NOMO-1 (cell line): ENCODE measurements at regions not wholly inside any gene's neighbourhood (a gene's known extent, or its start where the extent isn't known, plus 50 kb on each side); places are given as distances from the start of the nearest gene placed in this dataset.
"Not testable (repeated sequence)": the region's sequence is repeated elsewhere in the genome, so short reads cannot be mapped to it uniquely, and the experiment has no call there.

ENCODE experiments used
- DNase-seq, 2 experiments: peaks; one replicate each; lab custom pipeline; 2025; ENCODE audit not compliant: unreplicated experiment in 2 of 2; lab: John Stamatoyannopoulos, UW

DNA sequence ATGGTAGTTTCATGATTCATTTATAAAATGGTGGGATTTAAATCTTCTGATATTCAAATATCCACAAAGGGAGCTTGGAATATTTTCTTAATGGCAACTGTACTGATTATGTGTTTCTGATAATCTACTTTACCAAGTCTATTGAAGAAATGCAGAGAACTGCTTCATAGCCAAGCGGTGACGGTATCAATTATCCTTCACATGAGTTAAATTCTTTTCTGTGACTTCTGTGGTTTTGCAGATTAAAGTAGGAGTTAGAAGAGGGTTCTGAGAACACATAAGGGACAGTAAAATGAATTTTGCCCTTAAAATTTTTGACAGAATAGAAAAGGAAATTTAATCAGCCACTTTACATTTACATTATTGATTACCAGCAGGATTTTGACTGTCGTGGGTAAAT lies 563.2 kb downstream of the GBE1 start:
- no peak for DNase-seq

- no peak for DNase-seq
Measured at GRCh38 chr3:81197386-81197785, 564.1 kb downstream of the GBE1 start.

DNA sequence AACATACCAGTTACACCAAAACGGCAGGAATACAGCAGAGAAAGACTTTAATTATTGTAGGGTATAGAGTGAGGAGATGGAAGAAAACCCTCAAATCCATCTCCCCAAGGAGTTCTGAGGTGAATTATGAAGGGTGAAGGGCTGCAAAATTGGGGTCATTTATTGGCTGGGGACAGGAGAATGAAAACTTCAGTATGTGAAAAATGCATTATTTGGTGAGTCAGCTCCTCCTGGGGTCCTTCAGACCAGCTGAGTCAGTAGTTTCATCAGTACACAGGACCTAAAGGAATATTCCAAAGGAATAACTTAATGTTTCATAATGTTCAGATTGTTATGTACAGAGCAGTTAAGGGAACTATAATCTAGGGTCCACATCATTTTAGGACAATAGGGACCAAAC lies 566.0 kb downstream of the GBE1 start:
- no peak for DNase-seq

- no peak for DNase-seq
Measured at GRCh38 chr3:81186412-81186811, 575.0 kb downstream of the GBE1 start.

- not testable (repeated sequence) for DNase-seq
Measured at GRCh38 chr3:81182086-81182875, 579.2 kb downstream of the GBE1 start.

GRCh38 chr3:81173514-81173913 lies 587.9 kb downstream of the GBE1 start:
- DNase-seq = no peak

DNA sequence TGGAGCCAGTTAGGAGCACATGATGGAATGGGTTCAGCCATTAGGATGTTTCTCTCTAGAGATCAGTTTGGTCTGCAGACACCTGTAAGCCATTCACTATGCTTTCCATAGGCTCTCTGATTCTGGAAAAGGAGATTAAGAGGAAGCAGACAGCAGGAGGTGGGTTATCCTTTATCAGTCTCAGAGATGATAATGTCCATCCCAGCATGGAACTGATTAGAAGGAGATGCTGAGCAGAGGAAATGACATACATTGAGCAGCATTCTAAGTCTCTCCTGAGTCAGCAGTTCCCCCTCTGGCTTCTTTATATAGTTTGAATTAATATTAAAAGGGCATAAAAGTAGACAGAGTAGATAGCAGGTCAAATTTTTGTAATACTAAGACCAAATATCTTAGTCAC lies 591.1 kb downstream of the GBE1 start:
- no peak for DNase-seq

DNA sequence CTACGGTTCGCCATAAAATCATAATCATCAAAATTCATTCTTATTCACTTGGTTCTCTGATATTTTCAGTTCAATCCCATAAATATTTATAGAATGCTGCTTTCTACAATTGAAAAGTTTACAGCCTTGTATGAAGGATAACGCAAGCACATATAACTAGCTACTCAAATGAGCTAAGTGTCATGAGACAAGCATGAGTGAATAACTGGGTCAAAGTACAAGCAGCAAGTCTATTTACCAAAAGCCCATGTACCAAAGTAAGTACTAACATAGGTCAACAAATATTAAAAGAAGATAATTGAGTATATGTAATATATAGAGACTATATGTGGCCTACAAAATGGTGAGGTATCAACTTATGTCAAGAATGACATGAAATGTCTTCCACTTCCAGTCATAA lies 596.6 kb downstream of the GBE1 start:
- DNase-seq = no peak

GRCh38 chr3:81161851-81162250 lies 599.6 kb downstream of the GBE1 start:
- DNase-seq = no peak

DNA sequence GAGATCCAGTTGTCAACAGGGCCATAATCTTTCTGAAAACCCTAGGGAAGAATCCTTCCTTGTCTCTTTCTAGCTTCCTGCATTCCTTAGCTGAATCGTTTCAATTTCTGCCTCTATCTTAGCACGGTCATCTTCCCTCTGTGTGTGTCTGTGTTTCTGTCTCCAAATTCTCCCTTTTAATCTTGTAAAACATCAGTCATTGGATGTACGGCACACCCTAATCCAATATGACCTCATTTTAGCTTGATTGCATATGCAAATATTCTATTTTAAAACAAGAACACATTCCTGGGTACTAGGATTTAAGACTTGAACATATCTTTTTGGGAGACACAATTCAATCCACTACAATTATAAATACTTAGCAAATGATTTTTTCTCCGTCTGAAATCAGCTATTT lies 600.3 kb downstream of the GBE1 start:
- no peak for DNase-seq

DNA sequence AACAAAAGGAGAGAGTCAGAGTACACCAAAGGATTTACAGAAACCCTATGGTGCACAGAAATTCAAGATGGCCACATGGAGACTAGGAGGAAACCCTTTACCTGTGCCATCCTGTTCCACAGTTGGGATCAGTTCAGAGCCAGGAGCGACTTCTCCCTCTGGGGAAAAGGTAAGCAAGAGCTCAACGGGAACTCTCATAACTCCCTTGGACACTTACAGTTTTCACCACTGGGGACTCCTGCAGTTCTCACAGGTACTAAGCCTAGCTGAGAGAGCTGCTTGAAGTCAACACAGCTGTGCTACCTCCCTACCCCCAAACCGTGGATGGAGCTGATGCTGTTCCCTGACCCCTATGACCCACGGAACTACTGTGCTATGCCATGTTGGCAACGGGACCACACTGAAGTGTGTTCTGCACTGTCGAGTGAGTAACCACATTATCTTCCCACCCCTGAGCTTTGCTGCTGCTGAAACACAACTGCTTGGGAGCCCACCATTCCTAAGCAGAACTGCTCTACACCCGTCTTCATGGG lies 606.8 kb downstream of the GBE1 start:
- no peak for DNase-seq

DNA sequence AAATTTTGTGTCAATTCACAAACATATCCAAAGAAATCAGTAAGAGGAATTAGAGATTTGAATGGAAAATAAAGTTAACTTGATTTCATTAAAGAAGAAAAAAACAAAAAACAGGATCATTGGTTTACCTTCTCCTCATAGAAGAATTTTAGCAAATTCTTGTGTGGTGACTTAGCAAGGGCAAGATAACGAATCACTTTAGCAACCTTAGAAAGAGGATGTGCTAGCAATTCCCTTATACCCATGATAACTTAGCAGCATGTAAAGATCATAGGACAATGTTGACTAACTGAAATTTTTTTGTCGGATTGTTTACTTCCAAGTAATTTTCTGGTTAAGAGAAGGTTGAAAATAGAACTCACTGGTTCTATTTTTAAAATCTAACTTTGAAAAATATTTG lies 609.3 kb downstream of the GBE1 start:
- no peak for DNase-seq

DNA sequence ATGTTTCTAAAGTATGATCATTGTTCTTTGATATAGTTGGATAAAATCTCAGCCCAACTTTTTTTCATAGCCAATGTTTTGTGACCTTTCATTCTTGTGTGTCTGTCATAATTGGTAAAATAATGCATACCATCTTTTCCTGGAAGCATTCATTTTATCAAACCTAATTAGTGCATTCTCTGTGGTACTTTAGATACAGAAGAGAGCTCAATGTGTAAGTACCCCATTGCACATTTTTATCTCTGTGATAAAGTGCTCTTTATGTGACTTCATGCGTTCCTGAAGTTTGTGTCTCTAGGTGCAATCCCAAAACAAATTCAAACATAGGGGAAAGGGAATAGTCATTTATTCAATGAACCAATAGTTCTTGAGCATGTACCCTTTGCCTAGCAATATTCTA lies 628.5 kb downstream of the GBE1 start:
- no peak for DNase-seq

- no peak for DNase-seq
Measured at GRCh38 chr3:81105789-81106488, 655.5 kb downstream of the GBE1 start.

DNA sequence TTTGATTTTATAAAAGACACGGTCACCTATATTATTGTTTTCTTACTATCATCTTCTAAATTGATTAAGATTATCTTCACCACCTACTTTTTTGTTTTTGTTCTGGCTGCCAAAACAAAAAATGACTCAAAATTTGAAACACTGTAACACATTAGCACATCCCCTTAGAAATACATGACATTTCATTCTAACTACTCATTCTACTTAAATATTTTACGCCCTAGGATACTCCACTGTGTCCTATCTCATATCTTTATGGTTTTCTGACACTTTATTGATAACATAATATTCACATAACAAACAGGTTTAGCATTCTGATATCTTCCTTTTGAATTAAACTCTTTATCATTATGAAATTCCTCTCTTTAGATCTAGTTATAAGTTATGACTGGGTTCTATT lies 656.2 kb downstream of the GBE1 start:
- DNase-seq = no peak

DNA sequence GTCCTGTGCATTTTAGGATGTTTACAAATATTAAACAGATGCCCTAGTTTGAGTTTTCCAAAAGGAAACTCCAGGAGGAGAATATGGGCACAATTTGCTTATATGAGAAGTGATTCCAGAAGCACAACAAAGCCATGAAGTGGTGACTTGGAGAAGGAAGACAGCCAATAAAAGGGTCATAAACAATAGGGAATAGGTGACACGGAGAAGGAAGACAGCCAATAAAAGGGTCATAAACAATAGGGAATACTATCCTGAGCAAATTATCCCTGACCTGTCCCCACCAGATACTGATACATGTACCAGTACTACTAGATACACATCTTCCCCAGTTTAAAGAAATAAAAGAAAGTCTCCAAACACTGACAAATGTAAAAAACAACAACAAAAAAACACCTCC lies 663.6 kb downstream of the GBE1 start:
- DNase-seq = no peak

DNA sequence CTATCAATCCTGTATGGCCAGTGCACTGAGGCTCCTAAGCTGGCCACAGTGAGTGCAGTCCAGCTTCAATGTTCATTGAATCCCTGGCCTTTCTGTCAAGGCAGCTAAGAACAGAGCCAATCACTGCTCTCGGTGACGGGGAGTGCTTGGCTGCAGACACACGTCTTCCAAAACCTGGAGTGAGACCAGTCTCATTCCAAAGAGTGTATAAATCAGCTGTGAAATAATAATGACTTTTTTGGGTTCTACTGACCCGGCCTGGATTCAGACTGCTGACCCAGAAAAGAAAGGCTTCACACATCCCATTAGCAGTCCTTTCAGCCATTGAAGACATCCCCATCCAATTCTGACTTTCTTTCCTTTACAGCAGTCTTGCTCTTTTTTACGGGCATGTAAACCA lies 665.5 kb downstream of the GBE1 start:
- DNase-seq = no peak

DNA sequence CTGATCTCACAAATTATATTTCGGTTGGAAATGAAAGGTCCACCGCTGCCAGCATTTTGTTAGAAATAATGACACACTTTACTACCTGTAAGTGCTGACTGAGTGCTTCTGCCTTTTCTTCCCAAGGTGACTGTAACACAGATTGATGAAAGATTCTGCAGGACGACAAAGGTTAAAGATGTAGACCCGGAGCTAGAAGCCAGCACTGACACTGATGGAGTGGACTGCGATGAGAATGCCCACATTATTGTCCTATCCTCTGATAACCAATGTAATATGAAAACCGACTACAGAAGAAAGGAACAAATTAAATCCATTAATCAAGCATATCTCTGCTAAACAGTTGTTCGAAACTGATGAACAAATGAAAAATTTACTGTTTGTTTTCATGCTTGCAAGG lies 666.5 kb downstream of the GBE1 start:
- DNase-seq = no peak

GRCh38 chr3:81087607-81088006 lies 673.8 kb downstream of the GBE1 start:
- DNase-seq = no peak

- no peak for DNase-seq
Measured at GRCh38 chr3:81086348-81086747, 675.1 kb downstream of the GBE1 start.

DNA sequence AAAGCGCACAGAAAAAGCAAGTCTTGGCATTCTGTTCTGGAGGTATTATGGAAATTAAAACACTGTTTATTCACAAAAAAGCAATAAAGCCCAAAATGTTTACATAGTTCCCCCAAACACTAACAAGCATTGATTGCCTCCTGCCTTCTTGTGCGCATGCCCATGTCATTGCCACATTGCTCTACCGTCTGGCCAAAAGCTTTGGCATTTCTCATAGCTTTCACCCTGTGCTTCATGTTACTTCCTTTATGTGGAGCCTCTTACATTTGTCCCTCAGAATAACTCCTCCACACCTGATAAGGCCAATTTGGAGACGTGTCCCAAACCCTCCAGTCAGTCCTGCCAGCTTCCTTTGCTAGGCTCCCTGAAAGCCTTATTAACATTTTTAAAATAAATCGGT lies 680.8 kb downstream of the GBE1 start:
- DNase-seq = no peak

DNA sequence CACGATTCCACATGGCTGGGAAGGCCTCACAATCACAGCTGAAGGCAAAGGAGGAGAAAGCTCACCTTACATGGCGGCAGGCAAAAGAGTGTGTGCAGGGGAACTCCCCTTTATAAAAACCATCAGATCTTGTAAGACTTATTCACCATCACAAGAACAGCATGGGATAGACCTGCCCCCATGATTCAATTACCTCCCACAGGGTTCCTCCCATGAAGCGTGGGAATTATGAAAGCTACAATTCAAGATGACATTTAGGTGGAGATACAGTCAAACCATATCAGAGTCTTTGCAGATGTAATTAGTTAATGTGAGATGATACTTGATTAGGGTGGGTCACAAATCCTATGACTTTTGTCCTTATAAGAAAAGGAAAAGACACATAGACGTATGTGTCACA lies 688.9 kb downstream of the GBE1 start:
- no peak for DNase-seq
